ENCODE measurements at regions not wholly inside any gene's neighbourhood (a gene's known extent, or its start where the extent isn't known, plus 50 kb on each side); places are given as distances from the start of the nearest gene placed in this dataset.
"Not testable (repeated sequence)": the region's sequence is repeated elsewhere in the genome, so short reads cannot be mapped to it uniquely, and the experiment has no call there.

- no peak for ATAC-seq
These were observed 50.6 kb upstream of the FER start for GRCh38 chr5:108696951-108697715.

- ATAC-seq: no peak
These were observed 51.3 kb upstream of the FER start for GRCh38 chr5:108696407-108696806.

GRCh38 chr5:108688485-108688884 lies 59.2 kb upstream of the FER start:
- ATAC-seq: no peak

- ATAC-seq: no peak
These were observed 60.0 kb upstream of the FER start for GRCh38 chr5:108687595-108688200.

GRCh38 chr5:108686676-108687075 lies 61.0 kb upstream of the FER start:
- ATAC-seq: no peak

GRCh38 chr5:108685448-108686216 lies 62.1 kb upstream of the FER start:
- ATAC-seq: not testable (repeated sequence)

GRCh38 chr5:108681079-108681921 lies 66.4 kb upstream of the FER start:
- ATAC-seq: no peak

GRCh38 chr5:108678091-108678490 lies 69.6 kb upstream of the FER start:
- ATAC-seq: no peak

- ATAC-seq: no peak
These were observed 72.0 kb upstream of the FER start for GRCh38 chr5:108675736-108676135.

GRCh38 chr5:108672639-108673038 lies 75.1 kb upstream of the FER start:
- ATAC-seq: no peak

GRCh38 chr5:108670591-108671289 lies 77.0 kb upstream of the FER start:
- no peak for ATAC-seq

GRCh38 chr5:108669462-108669861 lies 78.2 kb upstream of the FER start:
- no peak for ATAC-seq

- no peak for ATAC-seq
These were observed 86.0 kb upstream of the FER start for GRCh38 chr5:108661590-108662219.

- ATAC-seq: no peak
These were observed 86.7 kb upstream of the FER start for GRCh38 chr5:108661024-108661423.

- no peak for ATAC-seq
These were observed 87.4 kb upstream of the FER start for GRCh38 chr5:108660291-108660690.

- ATAC-seq: no peak
These were observed 88.2 kb upstream of the FER start for GRCh38 chr5:108659531-108659930.

- ATAC-seq: no peak
These were observed 91.8 kb upstream of the FER start for GRCh38 chr5:108655750-108656450.

GRCh38 chr5:108654051-108654450 lies 93.6 kb upstream of the FER start:
- no peak for ATAC-seq

- no peak for ATAC-seq
These were observed 94.5 kb upstream of the FER start for GRCh38 chr5:108653201-108653600.

GRCh38 chr5:108650997-108651396 lies 96.7 kb upstream of the FER start:
- no peak for ATAC-seq

GRCh38 chr5:108649646-108650045 lies 98.1 kb upstream of the FER start:
- ATAC-seq: no peak

Measured in activated CD4-positive, CD25-positive, alpha-beta regulatory T cell treated with anti-CD3 and anti-CD28 coated beads, Interleukin-2, amount 50 U/mL, for 24 hours (primary cell).